HepG2 (cell line): ENCODE measurements at regions not wholly inside any gene's neighbourhood (a gene's known extent, or its start where the extent isn't known, plus 50 kb on each side); places are given as distances from the start of the nearest gene placed in this dataset.

Experiments used
- ATAC-seq: fragments of 200-7000 bp; cut with Tn5 transposase; 3 replicates; pipeline ENCODE4 v1.9.1; 2020; ENCODE audit warnings: mild to moderate bottlenecking, moderate library complexity
- BruUV-seq: library from RNA; stranded (reverse); fragments of 400-500 nt; replicated peaks from 2 replicates; lab custom pipeline; 2021; lab: Mats Ljungman, UMichigan
- CTCF ChIA-PET: fragments of 300-600 bp; formaldehyde crosslinking; extraction: SDS; loops from one replicate; lab custom pipeline; 2021; ENCODE audit warnings: low total read pairs, inconsistent platforms, low intra/inter-chr PET ratio; lab: Yijun Ruan, JAX
- POLR2A ChIA-PET: fragments of 350-600 bp; sonication (Branson Sonifier 250); formaldehyde crosslinking; loops from one replicate; lab custom pipeline; 2020; ENCODE audit warnings: antibody characterized with exemption, inconsistent platforms; lab: Yijun Ruan, JAX
- DNase-seq: peaks from one replicate; pipeline ENCODE4 v3.0.0-alpha.2; 2015; ENCODE audit warnings: low spot score
- FAIRE-seq: peaks from 3 replicates; lab custom pipeline; 2011; peaks lifted over from hg19 to GRCh38; lab: Jason Lieb, UNC
- H2AFZ ChIP-seq: one replicate; pipeline ENCODE4 v1.6.1; 2011; ENCODE audit warnings: low read length, inconsistent platforms
- H3K27ac ChIP-seq: fragments of 300-600 bp; 3 replicates; pipeline ENCODE4 v1.8.0; 2011; ENCODE audit warnings: mixed run types, mild to moderate bottlenecking, mixed read lengths, low read length, inconsistent platforms; ENCODE audit not compliant: insufficient read depth; ENCODE audit errors: extremely low read length
- H3K27me3 ChIP-seq, 2 experiments: fragments of 200-600 bp in 1 of 2; 2 replicates in 1 of 2; 3 replicates in 1 of 2; pipeline versions ENCODE4 v1.6.0 to v1.8.0; 2011; ENCODE audit warnings: low read length in 2 of 2, mild to moderate bottlenecking in 2 of 2, moderate library complexity in 2 of 2, inconsistent platforms in 1 of 2; ENCODE audit not compliant: insufficient read depth in 2 of 2, control insufficient read depth in 1 of 2
- H3K36me3 ChIP-seq, 2 experiments: fragments of 200-600 bp in 1 of 2; replicated peaks in 1 of 2; 2 replicates in 1 of 2; 3 replicates in 1 of 2; pipeline versions ENCODE4 v1.5.1 to v1.8.0; 2011; ENCODE audit warnings: low read length in 2 of 2, inconsistent platforms in 1 of 2; ENCODE audit not compliant: insufficient read depth in 2 of 2, control insufficient read depth in 1 of 2
- H3K4me1 ChIP-seq: 2 replicates; pipeline ENCODE4 v1.5.1; 2012; ENCODE audit warnings: low read length, inconsistent platforms; ENCODE audit not compliant: insufficient read depth
- H3K4me2 ChIP-seq: 2 replicates; pipeline ENCODE4 v1.6.0; 2011; ENCODE audit warnings: low read depth, low read length, inconsistent platforms
- H3K4me3 ChIP-seq, 3 experiments: fragments of 200-600 bp in 1 of 3; sonication (generic), shearing (Covaris generic) in 1 of 3; replicated peaks in 1 of 3; 2 replicates each; pipeline ENCODE4 v1.5.1; 2011 to 2016; ENCODE audit warnings: low read length in 3 of 3, inconsistent platforms in 2 of 3, low read depth in 2 of 3, mild to moderate bottlenecking in 2 of 3, control low read depth in 1 of 3, mixed read lengths in 1 of 3; ENCODE audit not compliant: insufficient read depth in 1 of 3
- H3K79me2 ChIP-seq: one replicate; pipeline ENCODE4 v1.6.1; 2011; ENCODE audit warnings: low read length, inconsistent platforms; ENCODE audit not compliant: insufficient read depth
- H3K9ac ChIP-seq: 2 replicates; pipeline ENCODE4 v1.6.0; 2011; ENCODE audit warnings: mild to moderate bottlenecking, low read depth, low read length, inconsistent platforms; ENCODE audit not compliant: insufficient read depth
- H3K9me3 ChIP-seq: 2 replicates; pipeline ENCODE4 v1.5.1; 2012; ENCODE audit warnings: mild to moderate bottlenecking, low read length
- H4K20me1 ChIP-seq: 2 replicates; pipeline ENCODE4 v1.6.0; 2011; ENCODE audit warnings: inconsistent platforms, mild to moderate bottlenecking, low read length, moderate library complexity; ENCODE audit not compliant: insufficient read depth
- CBX2 ChIP-seq, 2 experiments: fragments of 200-600 bp in 1 of 2; sonication (generic); formaldehyde crosslinking in 1 of 2; IDR thresholded peaks; 2 replicates each; pipeline versions ENCODE4 v1.7.0 to v1.8.1; 2018 to 2022; ENCODE audit warnings: low read depth in 2 of 2, low read length in 1 of 2, mild to moderate bottlenecking in 1 of 2, missing genetic modification reagents in 1 of 2
- JDP2 ChIP-seq: sonication (generic); formaldehyde crosslinking; IDR thresholded peaks from 2 replicates; pipeline ENCODE4 v1.8.1; 2022; ENCODE audit warnings: missing genetic modification reagents, borderline replicate concordance
- MTA1 ChIP-seq: sonication (generic); formaldehyde crosslinking; IDR thresholded peaks from 2 replicates; pipeline ENCODE4 v1.4.0; 2020; ENCODE audit warnings: missing genetic modification reagents, mild to moderate bottlenecking, borderline replicate concordance
- NFIC ChIP-seq: IDR thresholded peaks from 2 replicates; pipeline ENCODE4 v1.6.1; 2012; ENCODE audit warnings: mild to moderate bottlenecking, low read length, inconsistent platforms
- RCOR2 ChIP-seq: IDR thresholded peaks from 2 replicates; pipeline ENCODE4 v1.6.1; 2016; ENCODE audit warnings: missing biosample characterization, missing genetic modification reagents
- REXO4 ChIP-seq: sonication (generic); formaldehyde crosslinking; IDR thresholded peaks from 2 replicates; pipeline ENCODE4 v1.8.0; 2022; ENCODE audit warnings: missing genetic modification reagents, mild to moderate bottlenecking, borderline replicate concordance
- SETDB1 ChIP-seq: sonication (generic); formaldehyde crosslinking; IDR thresholded peaks from 2 replicates; pipeline ENCODE4 v1.5.1; 2020; ENCODE audit warnings: missing genetic modification reagents, mild to moderate bottlenecking, borderline replicate concordance
- SP4 ChIP-seq: sonication (generic); formaldehyde crosslinking; IDR thresholded peaks from 2 replicates; pipeline ENCODE4 v1.8.1; 2023; ENCODE audit warnings: mild to moderate bottlenecking, missing genetic modification reagents
- ZFP36L2 ChIP-seq: sonication (generic); formaldehyde crosslinking; IDR thresholded peaks from 2 replicates; pipeline ENCODE4 v1.4.0; 2020; ENCODE audit warnings: missing genetic modification reagents
- ZNF550 ChIP-seq: sonication (generic); formaldehyde crosslinking; IDR thresholded peaks from 2 replicates; pipeline ENCODE4 v1.4.0; 2020; ENCODE audit warnings: mild to moderate bottlenecking, missing genetic modification reagents, borderline replicate concordance
- ZNF83 ChIP-seq: sonication (generic); formaldehyde crosslinking; IDR thresholded peaks from 2 replicates; pipeline ENCODE4 v1.4.0; 2020; ENCODE audit warnings: missing genetic modification reagents, mild to moderate bottlenecking, borderline replicate concordance
- WGBS: methylation state at CpG from one replicate; pipeline ENCODE4 v1.1.6; 2017; ENCODE audit warnings: low lambda C conversion rate; 5-methylcytosine and 5-hydroxymethylcytosine counted together
- in situ Hi-C: cut with HindIII; loops from 2 replicates; pipeline ENCODE4 v1.10.0; 2017; ENCODE audit warnings: low pct_unique_long_range_greater_than_20kb; ENCODE audit not compliant: extremely low pct_ligation_motif_present
- intact Hi-C: fragments of 100-400 bp; cut with micrococcal nuclease; formaldehyde crosslinking; loops from one replicate; pipeline ENCODE4 v1.10.0; 2022; ENCODE audit not compliant: unreplicated experiment
- TF ChIP-seq, protein P1 (sequence below): sonication (generic); formaldehyde crosslinking; conservative IDR thresholded peaks from 2 replicates; pipeline ENCODE4 v1.4.0; 2020; ENCODE audit warnings: missing genetic modification reagents
- TF ChIP-seq, protein P2 (sequence below): sonication (generic); formaldehyde crosslinking; IDR thresholded peaks from 2 replicates; pipeline ENCODE4 v1.4.0; 2020; ENCODE audit warnings: missing genetic modification reagents, borderline replicate concordance
- TF ChIP-seq, protein P3 (sequence below): IDR thresholded peaks from 2 replicates; pipeline ENCODE4 v1.6.1; 2016; ENCODE audit warnings: missing compliant biosample characterization, missing genetic modification reagents, borderline replicate concordance
- TF ChIP-seq, protein P4 (sequence below): sonication (generic); formaldehyde crosslinking; IDR thresholded peaks from 2 replicates; pipeline ENCODE4 v1.8.1; 2022; ENCODE audit warnings: low read depth, mild to moderate bottlenecking, missing genetic modification reagents

DNA sequence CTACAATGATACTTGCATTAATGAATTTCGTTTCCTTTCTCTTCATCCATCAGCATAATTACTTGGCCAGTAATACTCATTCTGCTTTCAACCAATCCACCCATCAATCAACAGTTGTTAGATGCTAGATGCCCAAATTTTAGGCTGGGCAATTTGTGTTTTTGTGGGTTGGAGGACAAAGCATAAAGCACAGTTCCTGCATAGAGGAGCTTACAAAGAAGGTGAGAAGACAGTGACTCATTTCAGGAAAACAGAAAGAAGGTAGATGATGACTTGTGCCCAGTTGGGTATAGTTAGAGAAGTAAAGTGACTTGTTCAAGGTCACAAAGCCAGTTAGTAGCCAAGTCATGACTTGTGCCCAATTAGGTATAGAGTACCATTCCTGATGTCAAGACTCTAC, 1186.8 kb upstream of the CELF4 start (continued):
- TF ChIP-seq, protein P1, sequence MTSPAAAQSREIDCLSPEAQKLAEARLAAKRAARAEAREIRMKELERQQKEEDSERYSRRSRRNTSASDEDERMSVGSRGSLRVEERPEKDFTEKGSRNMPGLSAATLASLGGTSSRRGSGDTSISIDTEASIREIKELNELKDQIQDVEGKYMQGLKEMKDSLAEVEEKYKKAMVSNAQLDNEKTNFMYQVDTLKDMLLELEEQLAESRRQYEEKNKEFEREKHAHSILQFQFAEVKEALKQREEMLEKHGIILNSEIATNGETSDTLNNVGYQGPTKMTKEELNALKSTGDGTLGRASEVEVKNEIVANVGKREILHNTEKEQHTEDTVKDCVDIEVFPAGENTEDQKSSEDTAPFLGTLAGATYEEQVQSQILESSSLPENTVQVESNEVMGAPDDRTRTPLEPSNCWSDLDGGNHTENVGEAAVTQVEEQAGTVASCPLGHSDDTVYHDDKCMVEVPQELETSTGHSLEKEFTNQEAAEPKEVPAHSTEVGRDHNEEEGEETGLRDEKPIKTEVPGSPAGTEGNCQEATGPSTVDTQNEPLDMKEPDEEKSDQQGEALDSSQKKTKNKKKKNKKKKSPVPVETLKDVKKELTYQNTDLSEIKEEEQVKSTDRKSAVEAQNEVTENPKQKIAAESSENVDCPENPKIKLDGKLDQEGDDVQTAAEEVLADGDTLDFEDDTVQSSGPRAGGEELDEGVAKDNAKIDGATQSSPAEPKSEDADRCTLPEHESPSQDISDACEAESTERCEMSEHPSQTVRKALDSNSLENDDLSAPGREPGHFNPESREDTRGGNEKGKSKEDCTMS (CRISPR knock-in tag): no peak
- no peak for TF ChIP-seq CBX2 (IDR thresholded peaks at IDR 0.05; ENCODE audit: low read depth, low read length)
- TF ChIP-seq CBX2 (CRISPR knock-in tag; IDR thresholded peaks at IDR 0.05; ENCODE audit: low read depth): no peak
- TF ChIP-seq, protein P2, sequence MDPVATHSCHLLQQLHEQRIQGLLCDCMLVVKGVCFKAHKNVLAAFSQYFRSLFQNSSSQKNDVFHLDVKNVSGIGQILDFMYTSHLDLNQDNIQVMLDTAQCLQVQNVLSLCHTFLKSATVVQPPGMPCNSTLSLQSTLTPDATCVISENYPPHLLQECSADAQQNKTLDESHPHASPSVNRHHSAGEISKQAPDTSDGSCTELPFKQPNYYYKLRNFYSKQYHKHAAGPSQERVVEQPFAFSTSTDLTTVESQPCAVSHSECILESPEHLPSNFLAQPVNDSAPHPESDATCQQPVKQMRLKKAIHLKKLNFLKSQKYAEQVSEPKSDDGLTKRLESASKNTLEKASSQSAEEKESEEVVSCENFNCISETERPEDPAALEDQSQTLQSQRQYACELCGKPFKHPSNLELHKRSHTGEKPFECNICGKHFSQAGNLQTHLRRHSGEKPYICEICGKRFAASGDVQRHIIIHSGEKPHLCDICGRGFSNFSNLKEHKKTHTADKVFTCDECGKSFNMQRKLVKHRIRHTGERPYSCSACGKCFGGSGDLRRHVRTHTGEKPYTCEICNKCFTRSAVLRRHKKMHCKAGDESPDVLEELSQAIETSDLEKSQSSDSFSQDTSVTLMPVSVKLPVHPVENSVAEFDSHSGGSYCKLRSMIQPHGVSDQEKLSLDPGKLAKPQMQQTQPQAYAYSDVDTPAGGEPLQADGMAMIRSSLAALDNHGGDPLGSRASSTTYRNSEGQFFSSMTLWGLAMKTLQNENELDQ (CRISPR knock-in tag): no peak

DNA sequence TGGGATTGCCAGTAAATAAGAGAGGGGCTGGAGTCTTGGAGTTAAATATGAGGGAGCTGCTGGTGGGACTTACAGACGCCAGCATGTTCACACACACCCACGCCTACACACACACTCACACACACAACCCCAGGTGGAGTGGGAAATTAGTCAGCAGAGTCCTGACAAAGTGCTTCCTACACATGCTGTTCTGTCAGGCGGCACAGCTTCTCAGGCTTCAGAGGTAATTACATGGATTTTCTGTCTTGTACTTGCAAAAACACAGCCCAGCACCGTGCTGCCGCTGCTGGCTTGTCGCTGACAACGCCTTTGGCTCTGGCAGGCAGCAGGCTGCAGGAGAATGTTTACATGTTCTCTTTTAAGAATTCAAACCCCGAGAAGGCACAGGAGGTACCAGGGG, 1186.3 kb upstream of the CELF4 start:
- in situ Hi-C loops: no loop called here
- 19% methylated on average over 7 of the region's 8 CpGs for WGBS
- no peak overlapping the region for H2AFZ ChIP-seq
- intact Hi-C loops: no loop called here
- DNase-seq: no peak
- no peak for FAIRE-seq
- no peak overlapping the region for H3K9ac ChIP-seq
- CTCF ChIA-PET: no interaction called here
- POLR2A ChIA-PET: no interaction called here
- no peaks in the 10 kb centered on the region for H3K4me1 ChIP-seq
- no peaks in the 10 kb centered on the region for H3K36me3 ChIP-seq
- H3K4me3 ChIP-seq: no peak overlapping the region
- H4K20me1 ChIP-seq: no peaks in the 10 kb centered on the region
- no peaks in the 10 kb centered on the region for H3K27me3 ChIP-seq
- ATAC-seq: no peak
- no peak overlapping the region for H3K4me2 ChIP-seq
- no peaks in the 10 kb centered on the region for H3K79me2 ChIP-seq
- TF ChIP-seq RCOR2 (no peak), ZNF550 (CRISPR knock-in tag) (no peak), REXO4 (no peak), MTA1 (no peak), SP4 (no peak), JDP2 (CRISPR knock-in tag) (no peak), ZFP36L2 (CRISPR knock-in tag) (no peak), NFIC (no peak), ZNF83 (no peak), SETDB1 (CRISPR knock-in tag) (no peak)
- TF ChIP-seq, protein P3, sequence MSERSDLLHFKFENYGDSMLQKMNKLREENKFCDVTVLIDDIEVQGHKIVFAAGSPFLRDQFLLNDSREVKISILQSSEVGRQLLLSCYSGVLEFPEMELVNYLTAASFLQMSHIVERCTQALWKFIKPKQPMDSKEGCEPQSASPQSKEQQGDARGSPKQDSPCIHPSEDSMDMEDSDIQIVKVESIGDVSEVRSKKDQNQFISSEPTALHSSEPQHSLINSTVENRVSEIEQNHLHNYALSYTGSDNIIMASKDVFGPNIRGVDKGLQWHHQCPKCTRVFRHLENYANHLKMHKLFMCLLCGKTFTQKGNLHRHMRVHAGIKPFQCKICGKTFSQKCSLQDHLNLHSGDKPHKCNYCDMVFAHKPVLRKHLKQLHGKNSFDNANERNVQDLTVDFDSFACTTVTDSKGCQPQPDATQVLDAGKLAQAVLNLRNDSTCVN (CRISPR knock-in tag): no peak
- TF ChIP-seq, protein P4, sequence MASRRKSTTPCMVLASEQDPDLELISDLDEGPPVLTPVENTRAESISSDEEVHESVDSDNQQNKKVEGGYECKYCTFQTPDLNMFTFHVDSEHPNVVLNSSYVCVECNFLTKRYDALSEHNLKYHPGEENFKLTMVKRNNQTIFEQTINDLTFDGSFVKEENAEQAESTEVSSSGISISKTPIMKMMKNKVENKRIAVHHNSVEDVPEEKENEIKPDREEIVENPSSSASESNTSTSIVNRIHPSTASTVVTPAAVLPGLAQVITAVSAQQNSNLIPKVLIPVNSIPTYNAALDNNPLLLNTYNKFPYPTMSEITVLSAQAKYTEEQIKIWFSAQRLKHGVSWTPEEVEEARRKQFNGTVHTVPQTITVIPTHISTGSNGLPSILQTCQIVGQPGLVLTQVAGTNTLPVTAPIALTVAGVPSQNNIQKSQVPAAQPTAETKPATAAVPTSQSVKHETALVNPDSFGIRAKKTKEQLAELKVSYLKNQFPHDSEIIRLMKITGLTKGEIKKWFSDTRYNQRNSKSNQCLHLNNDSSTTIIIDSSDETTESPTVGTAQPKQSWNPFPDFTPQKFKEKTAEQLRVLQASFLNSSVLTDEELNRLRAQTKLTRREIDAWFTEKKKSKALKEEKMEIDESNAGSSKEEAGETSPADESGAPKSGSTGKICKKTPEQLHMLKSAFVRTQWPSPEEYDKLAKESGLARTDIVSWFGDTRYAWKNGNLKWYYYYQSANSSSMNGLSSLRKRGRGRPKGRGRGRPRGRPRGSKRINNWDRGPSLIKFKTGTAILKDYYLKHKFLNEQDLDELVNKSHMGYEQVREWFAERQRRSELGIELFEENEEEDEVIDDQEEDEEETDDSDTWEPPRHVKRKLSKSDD: no peak
- TF ChIP-seq, all 625 proteins: peak for 0
- Histone ChIP-seq H3K27ac (no peak overlapping the region), H3K9me3 (no peaks in the 10 kb centered on the region)
- no TSS peak for BruUV-seq
